HepG2 (cell line): ENCODE measurements at regions not wholly inside any gene's neighbourhood (a gene's known extent, or its start where the extent isn't known, plus 50 kb on each side); places are given as distances from the start of the nearest gene placed in this dataset.

Source experiments
- BRD4 ChIP-seq: sonication (generic); formaldehyde crosslinking; IDR thresholded peaks from 2 replicates; pipeline ENCODE4 v1.4.0; 2020; ENCODE audit warnings: missing genetic modification reagents
- CENPX ChIP-seq: sonication (generic); formaldehyde crosslinking; IDR thresholded peaks from 2 replicates; pipeline ENCODE4 v1.9.0; 2021; ENCODE audit warnings: mild to moderate bottlenecking, missing genetic modification reagents, moderate library complexity
- GMEB2 ChIP-seq: IDR thresholded peaks from 2 replicates; pipeline ENCODE4 v1.6.1; 2016; ENCODE audit warnings: missing biosample characterization, missing genetic modification reagents, low read depth
- HDAC2 ChIP-seq: sonication (generic); formaldehyde crosslinking; IDR thresholded peaks from 2 replicates; pipeline ENCODE4 v1.4.0; 2020; ENCODE audit warnings: missing genetic modification reagents
- HINFP ChIP-seq: sonication (generic); formaldehyde crosslinking; IDR thresholded peaks from 2 replicates; pipeline ENCODE4 v1.4.0; 2020; ENCODE audit warnings: low read depth, mild to moderate bottlenecking, missing genetic modification reagents
- HIVEP1 ChIP-seq: sonication (generic); formaldehyde crosslinking; IDR thresholded peaks from 2 replicates; pipeline ENCODE4 v1.4.0; 2020; ENCODE audit warnings: mild to moderate bottlenecking, missing genetic modification reagents
- KAT7 ChIP-seq: IDR thresholded peaks from 2 replicates; pipeline ENCODE4 v1.6.1; 2018; ENCODE audit warnings: borderline replicate concordance, missing compliant biosample characterization
- KLF16 ChIP-seq, 2 experiments: sonication (generic) in 1 of 2; formaldehyde crosslinking in 1 of 2; IDR thresholded peaks; 2 replicates each; pipeline versions ENCODE4 v1.6.1 to v1.8.0; 2016 to 2023; ENCODE audit warnings: missing genetic modification reagents in 2 of 2, missing compliant biosample characterization in 1 of 2
- MAFF ChIP-seq: IDR thresholded peaks from 2 replicates; pipeline ENCODE4 v1.6.1; 2011; ENCODE audit warnings: low read depth, low read length, improper control_type of control experiment
- NCOA1 ChIP-seq: sonication (generic); formaldehyde crosslinking; IDR thresholded peaks from 2 replicates; pipeline ENCODE4 v1.9.0; 2021; ENCODE audit warnings: missing genetic modification reagents
- PHF8 ChIP-seq: sonication (generic); formaldehyde crosslinking; IDR thresholded peaks from 2 replicates; pipeline ENCODE4 v1.5.0; 2020; ENCODE audit warnings: missing genetic modification reagents
- REXO4 ChIP-seq: sonication (generic); formaldehyde crosslinking; IDR thresholded peaks from 2 replicates; pipeline ENCODE4 v1.8.0; 2022; ENCODE audit warnings: missing genetic modification reagents, mild to moderate bottlenecking, borderline replicate concordance
- SOX5 ChIP-seq: IDR thresholded peaks from 2 replicates; pipeline ENCODE4 v1.6.1; 2016; ENCODE audit warnings: borderline replicate concordance
- TFAP4 ChIP-seq: sonication (generic); IDR thresholded peaks from 2 replicates; pipeline ENCODE4 v1.6.1; 2016; ENCODE audit warnings: low read depth, borderline replicate concordance
- TFE3 ChIP-seq: IDR thresholded peaks from 2 replicates; pipeline ENCODE4 v1.6.1; 2016
- YEATS4 ChIP-seq: sonication (generic); formaldehyde crosslinking; IDR thresholded peaks from 2 replicates; pipeline ENCODE4 v1.4.0; 2020; ENCODE audit warnings: missing genetic modification reagents, borderline replicate concordance
- ZBTB43 ChIP-seq: sonication (generic); formaldehyde crosslinking; conservative IDR thresholded peaks from 2 replicates; pipeline ENCODE4 v1.4.0; 2020; ENCODE audit warnings: missing genetic modification reagents
- ZBTB7B ChIP-seq: sonication (generic); formaldehyde crosslinking; IDR thresholded peaks from 2 replicates; pipeline ENCODE4 v1.4.0; 2020; ENCODE audit warnings: missing genetic modification reagents
- ZFX ChIP-seq: sonication (generic); formaldehyde crosslinking; IDR thresholded peaks from 2 replicates; pipeline ENCODE4 v1.4.0; 2020; ENCODE audit warnings: mild to moderate bottlenecking, low read depth, missing genetic modification reagents, moderate library complexity
- ZNF253 ChIP-seq: sonication (generic); formaldehyde crosslinking; IDR thresholded peaks from 2 replicates; pipeline ENCODE4 v1.8.0; 2022; ENCODE audit warnings: mild to moderate bottlenecking, missing genetic modification reagents, borderline replicate concordance
- ZNF274 ChIP-seq: sonication (generic); formaldehyde crosslinking; IDR thresholded peaks from 2 replicates; pipeline ENCODE4 v1.5.1; 2020; ENCODE audit warnings: mild to moderate bottlenecking, missing genetic modification reagents
- ZNF430 ChIP-seq: sonication (generic); formaldehyde crosslinking; IDR thresholded peaks from 2 replicates; pipeline ENCODE4 v1.9.0; 2021; ENCODE audit warnings: mild to moderate bottlenecking, missing genetic modification reagents
- ZNF44 ChIP-seq: sonication (generic); formaldehyde crosslinking; IDR thresholded peaks from 2 replicates; pipeline ENCODE4 v1.5.1; 2020; ENCODE audit warnings: mild to moderate bottlenecking, missing genetic modification reagents
- ZNF891 ChIP-seq: sonication (generic); formaldehyde crosslinking; IDR thresholded peaks from 2 replicates; pipeline ENCODE4 v1.5.0; 2020; ENCODE audit warnings: mild to moderate bottlenecking, missing genetic modification reagents

GRCh38 chr16:21524068-21524751 is 75.2 kb upstream of the METTL9 start (continued):
- TF ChIP-seq KAT7 (CRISPR knock-in tag) = peak; percentile 71; the same call in 1 of the 2 replicates
- TF ChIP-seq REXO4 (CRISPR knock-in tag) = no peak
- TF ChIP-seq BRD4 (CRISPR knock-in tag) = 0 out of 2 replicates have a peak, but pooled peaks have one; percentile 65
- TF ChIP-seq YEATS4 (CRISPR knock-in tag) = no peak
- 0 out of 2 replicates have a peak, but pooled peaks have one; percentile 51 for TF ChIP-seq TFAP4
- TF ChIP-seq ZBTB43 (CRISPR knock-in tag) = no peak; the same call in 1 of the 2 replicates
- TF ChIP-seq ZNF891 = no peak
- TF ChIP-seq HIVEP1 (CRISPR knock-in tag) = 0 out of 2 replicates have a peak, but pooled peaks have one; percentile 32
- peak; percentile 6 for TF ChIP-seq ZFX (CRISPR knock-in tag)
- TF ChIP-seq ZNF253 = 0 out of 2 replicates have a peak, but pooled peaks have one; percentile 39
- TF ChIP-seq TFE3 (CRISPR knock-in tag) = peak; percentile 1; the same call in 1 of the 2 replicates
- no peak for TF ChIP-seq GMEB2 (CRISPR knock-in tag)
- TF ChIP-seq KLF16 (CRISPR knock-in tag; IDR thresholded peaks at IDR 0.05) = peak in 1 of 2 experiments; percentile 45; a peak in 1 of 4 replicates
- TF ChIP-seq HINFP (CRISPR knock-in tag) = peak; percentile 10; the same call in 1 of the 2 replicates
- no peak for TF ChIP-seq MAFF
- TF ChIP-seq SOX5 (CRISPR knock-in tag) = peak; percentile 51
- no peak for TF ChIP-seq ZNF44
- TF ChIP-seq ZNF430 (CRISPR knock-in tag) = peak; percentile 33; the same call in 1 of the 2 replicates
- TF ChIP-seq NCOA1 = peak; percentile 85; the same call in 1 of the 2 replicates
- TF ChIP-seq ZNF274 (CRISPR knock-in tag) = peak; percentile 39; the same call in 1 of the 2 replicates
- peak; percentile 30 for TF ChIP-seq PHF8 (CRISPR knock-in tag)
- peak; percentile 12; the same call in 1 of the 2 replicates for TF ChIP-seq HDAC2 (CRISPR knock-in tag)
- TF ChIP-seq ZBTB7B (CRISPR knock-in tag) = peak; percentile 7; the same call in 1 of the 2 replicates
- no peak for TF ChIP-seq CENPX
